ENCODE measurements at regions not wholly inside any gene's neighbourhood (a gene's known extent, or its start where the extent isn't known, plus 50 kb on each side); places are given as distances from the start of the nearest gene placed in this dataset.

DNA sequence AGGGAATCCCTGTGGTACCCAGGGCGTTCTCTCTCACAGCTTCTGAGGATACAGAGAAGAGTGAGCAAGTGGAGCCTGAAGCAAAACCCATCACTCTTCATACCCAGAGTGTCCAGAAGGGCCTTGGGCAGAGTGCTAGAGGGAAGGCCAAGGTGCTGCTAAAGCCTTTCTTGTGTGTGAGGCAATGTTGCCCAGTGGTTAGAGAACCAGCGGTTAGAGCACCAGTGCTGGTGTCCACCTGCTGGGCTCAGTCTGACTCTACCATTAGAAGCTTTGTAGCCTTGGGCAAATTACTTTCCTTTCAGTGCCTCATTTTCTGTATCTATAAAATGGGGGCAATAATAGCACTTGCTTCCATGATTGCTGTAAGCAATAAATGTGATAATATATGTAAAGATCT is 210.5 kb upstream of the SKOR2 start:
- H3K4me1 Mint-ChIP-seq (ENCODE audit: low read depth) = no peaks in the 10 kb centered on the region
- H3K27me3 Mint-ChIP-seq (ENCODE audit: insufficient read depth) = peaks cover 3% of the 10 kb centered on the region; the same call in 1 of the 2 replicates
- TF ChIP-seq, protein P1, sequence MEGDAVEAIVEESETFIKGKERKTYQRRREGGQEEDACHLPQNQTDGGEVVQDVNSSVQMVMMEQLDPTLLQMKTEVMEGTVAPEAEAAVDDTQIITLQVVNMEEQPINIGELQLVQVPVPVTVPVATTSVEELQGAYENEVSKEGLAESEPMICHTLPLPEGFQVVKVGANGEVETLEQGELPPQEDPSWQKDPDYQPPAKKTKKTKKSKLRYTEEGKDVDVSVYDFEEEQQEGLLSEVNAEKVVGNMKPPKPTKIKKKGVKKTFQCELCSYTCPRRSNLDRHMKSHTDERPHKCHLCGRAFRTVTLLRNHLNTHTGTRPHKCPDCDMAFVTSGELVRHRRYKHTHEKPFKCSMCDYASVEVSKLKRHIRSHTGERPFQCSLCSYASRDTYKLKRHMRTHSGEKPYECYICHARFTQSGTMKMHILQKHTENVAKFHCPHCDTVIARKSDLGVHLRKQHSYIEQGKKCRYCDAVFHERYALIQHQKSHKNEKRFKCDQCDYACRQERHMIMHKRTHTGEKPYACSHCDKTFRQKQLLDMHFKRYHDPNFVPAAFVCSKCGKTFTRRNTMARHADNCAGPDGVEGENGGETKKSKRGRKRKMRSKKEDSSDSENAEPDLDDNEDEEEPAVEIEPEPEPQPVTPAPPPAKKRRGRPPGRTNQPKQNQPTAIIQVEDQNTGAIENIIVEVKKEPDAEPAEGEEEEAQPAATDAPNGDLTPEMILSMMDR (IDR thresholded peaks at IDR 0.05) = no peak
- no peaks in the 10 kb centered on the region for H3K36me3 Mint-ChIP-seq (ENCODE audit: low read depth)
- H3K4me3 Mint-ChIP-seq = no peak overlapping the region
- H3K27ac Mint-ChIP-seq = no peak overlapping the region
- H3K9me3 Mint-ChIP-seq = peaks cover 26% of the 10 kb centered on the region
- DNase-seq = no peak

DNA sequence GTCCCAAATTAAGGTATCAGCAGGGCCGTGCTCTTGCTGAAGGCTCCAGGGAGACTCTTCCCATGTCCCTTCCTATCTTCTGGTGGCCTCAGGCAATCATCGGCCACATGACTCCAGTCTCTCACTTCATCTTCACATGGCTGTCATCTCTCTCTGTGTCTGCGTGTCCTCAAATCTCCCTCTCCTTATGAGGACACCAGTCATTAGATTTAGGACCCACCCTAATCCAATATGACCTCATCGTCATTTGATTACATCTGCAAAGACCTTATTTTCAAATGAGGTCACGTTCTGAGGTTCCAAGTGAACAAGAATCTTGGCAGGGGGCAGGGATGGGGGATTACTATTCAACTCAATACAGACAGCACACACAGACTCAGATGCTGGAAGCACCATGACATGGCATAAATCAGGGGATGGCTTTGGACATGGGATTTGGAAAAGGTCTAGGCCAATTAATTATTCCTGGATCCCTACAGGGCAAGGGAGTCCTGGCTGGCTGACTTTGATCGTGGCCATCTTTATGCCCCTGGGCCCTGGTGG is 210.0 kb upstream of the SKOR2 start:
- Mint-ChIP-seq H3K36me3 (ENCODE audit: low read depth) (no peaks in the 10 kb centered on the region), H3K27me3 (ENCODE audit: insufficient read depth) (peaks cover 3% of the 10 kb centered on the region; the same call in 1 of the 2 replicates), H3K4me3 (no peak overlapping the region), H3K4me1 (ENCODE audit: low read depth) (no peaks in the 10 kb centered on the region), H3K9me3 (peaks cover 26% of the 10 kb centered on the region), H3K27ac (no peak overlapping the region)
- no peak for DNase-seq
- TF ChIP-seq, protein P1 (IDR thresholded peaks at IDR 0.05) = no peak

DNA sequence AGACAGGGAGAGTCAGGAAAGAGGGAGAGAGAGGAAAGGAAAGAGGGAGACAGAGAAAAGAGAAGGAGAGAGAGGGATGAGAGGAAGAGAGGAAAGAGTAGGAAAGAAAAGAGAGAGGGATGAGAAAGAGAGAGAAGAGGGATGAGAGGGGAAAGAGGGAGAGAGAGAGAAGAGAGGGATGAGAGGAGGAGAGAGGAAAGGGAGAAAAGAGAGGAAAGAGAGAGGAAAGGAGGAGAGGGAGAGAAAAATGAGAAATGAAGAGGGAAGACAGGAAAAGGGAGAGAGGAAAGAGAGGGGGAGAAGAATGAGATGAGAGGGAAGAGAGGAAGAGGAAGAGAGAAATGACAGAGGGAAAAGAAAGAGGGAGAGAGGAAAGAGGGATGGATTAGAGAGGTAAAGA is 207.0 kb upstream of the SKOR2 start:
- no peak for DNase-seq
- H3K27me3 Mint-ChIP-seq (ENCODE audit: insufficient read depth) = peaks cover 3% of the 10 kb centered on the region; the same call in 1 of the 2 replicates
- no peak overlapping the region for H3K27ac Mint-ChIP-seq
- TF ChIP-seq, protein P1 (IDR thresholded peaks at IDR 0.05) = no peak
- no peaks in the 10 kb centered on the region for H3K4me1 Mint-ChIP-seq (ENCODE audit: low read depth)
- H3K9me3 Mint-ChIP-seq = peaks cover 28% of the 10 kb centered on the region
- no peaks in the 10 kb centered on the region for H3K36me3 Mint-ChIP-seq (ENCODE audit: low read depth)
- no peak overlapping the region for H3K4me3 Mint-ChIP-seq

DNA sequence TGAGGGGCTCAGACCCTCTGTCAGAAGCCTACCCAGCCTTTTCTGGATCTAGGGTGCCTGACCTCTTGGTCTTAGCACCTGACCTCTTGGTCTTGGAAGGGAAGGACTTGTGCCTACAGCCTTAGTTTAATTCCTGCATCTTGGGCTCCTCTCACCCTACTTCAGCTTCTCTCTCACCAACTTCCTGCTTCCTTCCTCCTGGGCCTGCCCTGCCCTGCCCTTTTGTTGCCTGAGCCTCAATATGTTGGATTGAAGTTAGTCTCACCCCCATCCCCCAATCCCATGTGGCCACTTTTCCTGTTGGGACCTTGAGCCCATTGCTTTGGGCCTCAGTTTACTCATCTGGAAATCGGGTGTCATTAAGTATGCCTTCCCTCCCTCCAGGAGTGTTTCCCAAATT is 206.2 kb upstream of the SKOR2 start:
- no peaks in the 10 kb centered on the region for H3K4me1 Mint-ChIP-seq (ENCODE audit: low read depth)
- peaks cover 36% of the 10 kb centered on the region for H3K9me3 Mint-ChIP-seq
- H3K4me3 Mint-ChIP-seq = no peak overlapping the region
- DNase-seq = no peak
- no peak overlapping the region for H3K27ac Mint-ChIP-seq
- peaks cover 3% of the 10 kb centered on the region; the same call in 1 of the 2 replicates for H3K27me3 Mint-ChIP-seq (ENCODE audit: insufficient read depth)
- no peaks in the 10 kb centered on the region for H3K36me3 Mint-ChIP-seq (ENCODE audit: low read depth)
- TF ChIP-seq, protein P1 (IDR thresholded peaks at IDR 0.05) = no peak

DNA sequence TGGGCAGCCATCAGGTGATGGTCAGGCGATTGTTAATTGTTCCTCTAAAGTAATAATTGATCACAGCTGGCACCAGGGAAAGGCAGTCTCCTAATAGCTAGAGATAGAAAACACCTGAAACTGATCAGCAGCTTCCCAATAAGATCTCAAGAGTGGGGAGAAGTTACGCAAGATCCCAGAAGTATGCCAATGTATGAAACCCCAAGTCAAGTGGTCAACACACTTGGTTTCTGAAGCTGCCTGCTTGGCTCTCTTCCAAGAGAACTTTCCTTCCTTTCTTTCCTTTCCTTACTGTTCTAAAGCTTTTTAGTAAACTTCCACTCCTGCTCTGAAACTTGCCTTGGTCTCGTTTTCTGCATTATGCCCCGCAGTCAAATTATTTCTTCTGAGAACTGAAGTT is 201.6 kb upstream of the SKOR2 start:
- Mint-ChIP-seq H3K27ac (no peak overlapping the region), H3K9me3 (peaks cover 25% of the 10 kb centered on the region), H3K27me3 (ENCODE audit: insufficient read depth) (peaks cover 3% of the 10 kb centered on the region; the same call in 1 of the 2 replicates), H3K36me3 (ENCODE audit: low read depth) (no peaks in the 10 kb centered on the region), H3K4me1 (ENCODE audit: low read depth) (no peaks in the 10 kb centered on the region), H3K4me3 (no peak overlapping the region)
- DNase-seq = no peak
- TF ChIP-seq, protein P1 (IDR thresholded peaks at IDR 0.05) = no peak

DNA sequence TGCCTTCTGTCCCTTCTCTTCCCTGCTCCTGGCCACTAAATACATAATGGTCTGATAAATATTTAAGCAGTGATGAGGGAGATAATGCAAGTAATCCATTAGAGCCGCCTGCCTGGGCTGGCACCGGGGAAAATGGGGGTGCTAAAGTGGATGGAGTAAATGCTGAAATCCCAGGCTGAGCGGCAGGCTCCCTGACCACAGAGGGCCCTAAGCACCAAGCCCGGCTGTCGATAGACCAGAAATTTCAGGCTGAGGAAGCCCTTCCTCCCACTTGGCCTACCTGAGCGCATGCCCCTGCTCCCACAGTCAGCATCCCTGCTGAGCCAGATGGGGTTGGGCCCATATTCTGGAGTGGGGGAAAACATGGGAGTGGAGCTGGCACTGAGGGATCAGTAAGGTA is 197.5 kb upstream of the SKOR2 start:
- no peak for DNase-seq
- Mint-ChIP-seq H3K27me3 (ENCODE audit: insufficient read depth) (no peaks in the 10 kb centered on the region; the same call in 1 of the 2 replicates), H3K4me3 (no peak overlapping the region), H3K36me3 (ENCODE audit: low read depth) (no peaks in the 10 kb centered on the region), H3K4me1 (ENCODE audit: low read depth) (no peaks in the 10 kb centered on the region), H3K27ac (no peak overlapping the region), H3K9me3 (peaks cover 29% of the 10 kb centered on the region)
- TF ChIP-seq, protein P1 (IDR thresholded peaks at IDR 0.05) = no peak

Data from HFFc6 (cell line).